ENCODE measurements at regions not wholly inside any gene's neighbourhood (a gene's known extent, or its start where the extent isn't known, plus 50 kb on each side); places are given as distances from the start of the nearest gene placed in this dataset.
A peak's percentile ranks its signal among the peaks of the same experiment; 100 is the strongest.

DNA sequence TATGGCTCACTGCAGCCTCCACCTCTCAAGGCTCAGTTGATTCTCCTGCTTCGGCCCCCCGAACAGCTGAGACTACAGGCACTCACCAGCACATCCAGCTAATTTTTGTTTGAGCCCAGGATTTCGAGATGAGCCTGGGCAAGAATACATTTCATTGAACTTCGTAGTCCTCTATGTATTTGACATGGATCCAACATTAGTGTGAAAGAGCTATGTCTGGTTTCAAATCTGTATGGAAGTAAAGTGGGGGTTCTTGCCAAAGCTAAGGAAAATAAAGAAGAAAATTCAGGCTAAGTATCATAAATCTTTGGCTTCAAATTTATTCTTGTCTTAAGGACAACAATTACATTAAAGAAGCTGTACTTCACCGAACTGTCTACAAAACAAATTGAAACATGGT, 1291.7 kb upstream of the CRIM1 start:
- Histone ChIP-seq H3K36me3 (ENCODE audit: control insufficient read depth in 2 of 3, insufficient read depth in 3 of 3, low read length in 3 of 3) (no peaks in the 10 kb centered on the region), H3K9ac (ENCODE audit: low read length in 3 of 3) (no peak overlapping the region), H3K9me3 (ENCODE audit: control insufficient read depth in 2 of 3, insufficient read depth in 1 of 3, low read length in 3 of 3) (no peaks in the 10 kb centered on the region), H3K4me3 (ENCODE audit: low read length in 3 of 3) (no peak overlapping the region), H3K27me3 (ENCODE audit: control insufficient read depth, insufficient read depth, low read length) (no peaks in the 10 kb centered on the region), H3K4me1 (ENCODE audit: control insufficient read depth in 2 of 3, insufficient read depth in 2 of 3, low read depth in 1 of 3, low read length in 3 of 3) (no peaks in the 10 kb centered on the region), H3K27ac (ENCODE audit: low read depth in 2 of 2, low read length in 2 of 2) (no peak overlapping the region)
- TF ChIP-seq, protein P1, sequence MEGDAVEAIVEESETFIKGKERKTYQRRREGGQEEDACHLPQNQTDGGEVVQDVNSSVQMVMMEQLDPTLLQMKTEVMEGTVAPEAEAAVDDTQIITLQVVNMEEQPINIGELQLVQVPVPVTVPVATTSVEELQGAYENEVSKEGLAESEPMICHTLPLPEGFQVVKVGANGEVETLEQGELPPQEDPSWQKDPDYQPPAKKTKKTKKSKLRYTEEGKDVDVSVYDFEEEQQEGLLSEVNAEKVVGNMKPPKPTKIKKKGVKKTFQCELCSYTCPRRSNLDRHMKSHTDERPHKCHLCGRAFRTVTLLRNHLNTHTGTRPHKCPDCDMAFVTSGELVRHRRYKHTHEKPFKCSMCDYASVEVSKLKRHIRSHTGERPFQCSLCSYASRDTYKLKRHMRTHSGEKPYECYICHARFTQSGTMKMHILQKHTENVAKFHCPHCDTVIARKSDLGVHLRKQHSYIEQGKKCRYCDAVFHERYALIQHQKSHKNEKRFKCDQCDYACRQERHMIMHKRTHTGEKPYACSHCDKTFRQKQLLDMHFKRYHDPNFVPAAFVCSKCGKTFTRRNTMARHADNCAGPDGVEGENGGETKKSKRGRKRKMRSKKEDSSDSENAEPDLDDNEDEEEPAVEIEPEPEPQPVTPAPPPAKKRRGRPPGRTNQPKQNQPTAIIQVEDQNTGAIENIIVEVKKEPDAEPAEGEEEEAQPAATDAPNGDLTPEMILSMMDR (IDR thresholded peaks at IDR 0.05; ENCODE audit: borderline replicate concordance, extremely low read depth, insufficient read depth) = no peak
- intact Hi-C loops (cut with DNase I) = no loop called here
- DNase-seq = no peak
- FAIRE-seq = no peak

DNA sequence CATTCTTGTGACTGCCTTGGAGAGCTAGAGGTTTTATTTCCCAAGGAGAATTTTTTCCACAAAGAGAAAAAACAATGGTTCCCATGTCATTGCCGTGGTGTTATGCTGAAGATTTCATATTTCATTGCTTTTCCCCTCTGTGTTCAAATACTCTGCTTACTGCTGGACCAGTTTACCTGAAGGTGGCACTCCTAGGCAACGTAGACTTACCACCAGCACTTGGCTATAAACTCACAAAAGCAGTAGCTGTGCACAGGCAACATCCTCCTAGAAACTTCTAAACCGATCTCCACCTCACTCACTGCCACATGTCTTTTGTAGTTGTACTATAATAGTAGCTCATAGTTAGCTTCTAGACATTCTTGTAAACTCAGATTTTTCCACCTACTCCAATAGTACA, 1319.7 kb upstream of the CRIM1 start:
- H3K27ac ChIP-seq (ENCODE audit: low read depth in 2 of 2, low read length in 2 of 2) = no peak overlapping the region
- no peaks in the 10 kb centered on the region for H3K27me3 ChIP-seq (ENCODE audit: control insufficient read depth, insufficient read depth, low read length)
- no peak overlapping the region for H3K9ac ChIP-seq (ENCODE audit: low read length in 3 of 3)
- FAIRE-seq (no peak), DNase-seq (peak in 2 of 5 donors; percentile 8 to 14)
- intact Hi-C loops (cut with DNase I) = no loop called here
- no peaks in the 10 kb centered on the region for H3K4me1 ChIP-seq (ENCODE audit: control insufficient read depth in 2 of 3, insufficient read depth in 2 of 3, low read depth in 1 of 3, low read length in 3 of 3)
- TF ChIP-seq, protein P1 (IDR thresholded peaks at IDR 0.05; ENCODE audit: borderline replicate concordance, extremely low read depth, insufficient read depth) = peak; percentile 13
- H3K9me3 ChIP-seq (ENCODE audit: control insufficient read depth in 2 of 3, insufficient read depth in 1 of 3, low read length in 3 of 3) = no peaks in the 10 kb centered on the region
- no peak overlapping the region for H3K4me3 ChIP-seq (ENCODE audit: low read length in 3 of 3)
- no peaks in the 10 kb centered on the region for H3K36me3 ChIP-seq (ENCODE audit: control insufficient read depth in 2 of 3, insufficient read depth in 3 of 3, low read length in 3 of 3)

- no peak overlapping the region for H3K4me3 ChIP-seq (ENCODE audit: low read length in 3 of 3)
- H3K27ac ChIP-seq (ENCODE audit: low read depth in 2 of 2, low read length in 2 of 2) = no peak overlapping the region
- DNase-seq (no peak), FAIRE-seq (no peak)
- intact Hi-C loops (cut with DNase I) = no loop called here
- H3K4me1 ChIP-seq (ENCODE audit: control insufficient read depth in 2 of 3, insufficient read depth in 2 of 3, low read depth in 1 of 3, low read length in 3 of 3) = no peaks in the 10 kb centered on the region
- H3K36me3 ChIP-seq (ENCODE audit: control insufficient read depth in 2 of 3, insufficient read depth in 3 of 3, low read length in 3 of 3) = no peaks in the 10 kb centered on the region
- H3K9ac ChIP-seq (ENCODE audit: low read length in 3 of 3) = no peak overlapping the region
- no peaks in the 10 kb centered on the region for H3K27me3 ChIP-seq (ENCODE audit: control insufficient read depth, insufficient read depth, low read length)
- TF ChIP-seq, protein P1 (IDR thresholded peaks at IDR 0.05; ENCODE audit: borderline replicate concordance, extremely low read depth, insufficient read depth) = no peak
- no peaks in the 10 kb centered on the region for H3K9me3 ChIP-seq (ENCODE audit: control insufficient read depth in 2 of 3, insufficient read depth in 1 of 3, low read length in 3 of 3)
These were observed 1321.8 kb upstream of the CRIM1 start for GRCh38 chr2:35033748-35034147.

GRCh38 chr2:35023545-35023944, 1332.0 kb upstream of the CRIM1 start:
- H3K9ac ChIP-seq (ENCODE audit: low read length in 3 of 3) = no peak overlapping the region
- intact Hi-C loops (cut with DNase I) = no loop called here

More at GRCh38 chr2:35023545-35023944, 1332.0 kb upstream of the CRIM1 start:
- Histone ChIP-seq H3K36me3 (ENCODE audit: control insufficient read depth in 2 of 3, insufficient read depth in 3 of 3, low read length in 3 of 3) (no peaks in the 10 kb centered on the region), H3K4me3 (ENCODE audit: low read length in 3 of 3) (no peak overlapping the region), H3K9me3 (ENCODE audit: control insufficient read depth in 2 of 3, insufficient read depth in 1 of 3, low read length in 3 of 3) (no peaks in the 10 kb centered on the region), H3K4me1 (ENCODE audit: control insufficient read depth in 2 of 3, insufficient read depth in 2 of 3, low read depth in 1 of 3, low read length in 3 of 3) (no peaks in the 10 kb centered on the region), H3K27ac (ENCODE audit: low read depth in 2 of 2, low read length in 2 of 2) (no peak overlapping the region), H3K27me3 (ENCODE audit: control insufficient read depth, insufficient read depth, low read length) (no peaks in the 10 kb centered on the region)
- FAIRE-seq (no peak), DNase-seq (no peak)
- TF ChIP-seq, protein P1 (IDR thresholded peaks at IDR 0.05; ENCODE audit: borderline replicate concordance, extremely low read depth, insufficient read depth) = no peak

All from kidney (tissue), 13 donors.